Fibroblast of skin of abdomen (primary cell): ENCODE measurements at regions not wholly inside any gene's neighbourhood (a gene's known extent, or its start where the extent isn't known, plus 50 kb on each side); places are given as distances from the start of the nearest gene placed in this dataset.
"Not testable (repeated sequence)": the region's sequence is repeated elsewhere in the genome, so short reads cannot be mapped to it uniquely, and the experiment has no call there.

ENCODE experiments used
- DNase-seq: peaks from one replicate; pipeline ENCODE4 v3.0.0-alpha.2; 2013

- DNase-seq: no peak
These were observed 88.6 kb upstream of the ARID1B start for GRCh38 chr6:156688620-156688971.

- DNase-seq: peak; percentile 19
These were observed 89.2 kb upstream of the ARID1B start for GRCh38 chr6:156687789-156688619.

- peak; percentile 91 for DNase-seq
These were observed 90.0 kb upstream of the ARID1B start for GRCh38 chr6:156686995-156687788.

- DNase-seq: no peak
These were observed 90.7 kb upstream of the ARID1B start for GRCh38 chr6:156686301-156686994.

GRCh38 chr6:156685823-156686222 lies 91.4 kb upstream of the ARID1B start:
- no peak for DNase-seq

DNA sequence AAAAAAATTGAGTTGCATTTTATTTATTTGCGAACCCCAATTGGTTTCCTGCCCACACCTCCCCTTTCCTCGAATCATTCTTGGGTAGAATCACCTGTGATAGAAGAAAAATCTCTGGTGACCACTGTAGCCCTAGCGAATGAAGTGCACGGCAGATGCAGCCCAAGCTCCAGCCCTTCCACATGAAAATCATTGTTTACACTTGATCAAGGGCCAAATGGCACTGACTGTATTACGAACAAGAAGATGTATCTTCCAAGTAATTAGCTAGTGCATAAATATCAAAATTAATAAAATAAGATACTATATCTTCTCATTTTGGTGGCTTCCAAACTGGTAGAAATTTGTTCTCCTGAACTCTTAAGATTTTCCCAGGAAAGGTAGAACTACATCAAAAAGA lies 93.4 kb upstream of the ARID1B start:
- DNase-seq: no peak

GRCh38 chr6:156676721-156677120 lies 100.5 kb upstream of the ARID1B start:
- no peak for DNase-seq

- DNase-seq: no peak
These were observed 103.0 kb upstream of the ARID1B start for GRCh38 chr6:156674197-156674596.

DNA sequence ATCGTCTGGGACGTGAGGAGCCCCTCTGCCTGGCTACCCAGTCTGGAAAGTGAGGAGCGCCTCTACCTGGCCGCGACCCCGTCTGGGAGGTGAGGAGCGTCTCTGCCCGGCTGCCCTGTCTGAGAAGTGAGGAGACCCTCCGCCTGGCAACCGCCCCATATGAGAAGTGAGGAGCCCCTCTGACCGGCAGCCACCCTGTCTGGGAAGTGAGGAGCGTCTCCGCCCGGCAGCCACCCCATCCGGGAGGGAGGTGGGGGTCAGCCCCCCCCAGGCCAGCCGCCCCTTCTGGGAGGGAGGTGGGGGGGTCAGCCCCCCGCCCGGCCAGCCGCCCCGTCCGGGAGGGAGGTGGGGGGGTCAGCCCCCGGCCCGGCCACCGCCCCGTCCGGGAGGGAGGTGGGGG lies 107.1 kb upstream of the ARID1B start:
- not testable (repeated sequence) for DNase-seq

GRCh38 chr6:156662025-156662445 lies 115.1 kb upstream of the ARID1B start:
- peak; percentile 95 for DNase-seq

GRCh38 chr6:156660389-156660788 lies 116.8 kb upstream of the ARID1B start:
- DNase-seq: no peak

GRCh38 chr6:156659822-156660198 lies 117.4 kb upstream of the ARID1B start:
- no peak for DNase-seq

DNA sequence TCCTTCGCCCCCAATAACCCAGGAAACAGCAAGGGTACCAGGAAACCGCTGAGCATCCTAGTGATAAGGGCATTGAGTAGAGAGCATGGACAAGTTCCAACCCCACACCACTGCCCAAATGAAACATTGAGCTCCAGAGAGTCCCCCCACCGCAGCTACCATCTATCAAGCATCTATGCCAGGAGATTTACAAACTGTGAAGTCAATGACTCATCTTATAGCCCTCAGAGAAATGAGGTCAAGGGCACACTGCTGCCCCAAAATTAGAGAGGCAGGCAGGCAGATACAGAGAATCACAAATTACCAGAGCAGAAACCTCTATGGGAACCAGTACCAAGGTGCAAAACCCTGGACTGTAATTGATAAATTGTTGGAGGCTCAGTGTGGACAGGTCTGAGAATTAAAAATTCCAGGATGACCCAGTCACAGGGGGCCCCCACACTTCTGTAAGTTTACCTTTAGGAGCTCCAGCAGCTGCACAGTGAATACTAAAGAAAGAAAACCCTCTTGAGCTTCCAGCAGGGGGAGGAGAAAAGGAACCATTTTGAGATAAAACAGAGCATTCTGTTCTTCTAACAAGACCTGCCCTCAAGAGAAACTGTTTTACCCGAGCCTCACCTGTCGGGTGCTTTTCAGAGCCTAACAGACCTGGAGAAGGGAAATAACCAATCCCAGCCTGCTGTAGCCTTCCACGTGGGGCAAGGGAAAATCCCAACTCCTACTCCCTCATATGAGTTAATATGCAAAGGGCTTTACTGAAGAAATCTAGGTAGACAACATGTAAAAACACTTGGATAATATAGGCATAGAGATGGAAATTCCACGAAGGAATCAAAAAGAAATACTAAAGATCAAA lies 118.0 kb upstream of the ARID1B start:
- peak; percentile 20 for DNase-seq

DNA sequence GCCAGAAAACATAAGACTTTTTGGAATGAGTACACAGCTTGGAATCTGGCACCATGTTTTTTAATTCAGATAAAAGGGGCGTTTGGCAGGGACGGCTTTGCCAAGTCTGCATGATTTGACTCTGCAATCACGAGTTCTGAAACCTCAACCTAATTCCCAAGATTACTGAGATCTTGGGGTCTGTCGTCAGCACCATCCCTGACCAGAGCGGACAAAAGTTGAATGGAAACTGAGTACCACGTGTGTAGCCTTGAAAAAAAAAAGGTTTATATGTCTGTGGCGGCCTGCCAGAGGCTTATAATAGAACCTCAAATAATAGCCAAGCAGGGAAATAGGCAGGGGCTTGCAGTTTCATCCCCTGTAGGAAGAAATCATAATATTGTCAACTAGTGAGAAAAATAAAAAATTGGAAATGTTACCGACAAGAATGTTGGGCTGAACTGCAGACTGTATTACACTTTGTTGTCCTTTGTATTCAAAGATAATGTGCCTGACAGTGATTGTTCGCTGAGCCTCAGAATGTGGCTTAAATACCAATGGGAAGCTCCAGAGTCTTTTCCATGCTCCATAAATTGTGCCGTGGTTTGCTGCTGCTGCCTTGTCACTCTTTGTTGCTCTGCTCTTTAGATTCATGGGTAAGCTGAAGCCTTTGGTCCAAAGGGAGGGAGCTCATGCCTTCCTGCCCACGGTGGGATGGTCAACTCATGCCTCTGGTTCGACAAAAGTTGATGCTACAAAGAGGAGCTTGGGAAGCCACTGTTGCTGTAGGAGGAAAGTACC lies 118.8 kb upstream of the ARID1B start:
- peak; percentile 91 for DNase-seq

- DNase-seq: no peak
These were observed 119.9 kb upstream of the ARID1B start for GRCh38 chr6:156657296-156657695.

- DNase-seq: no peak
These were observed 122.0 kb upstream of the ARID1B start for GRCh38 chr6:156654919-156655918.

DNA sequence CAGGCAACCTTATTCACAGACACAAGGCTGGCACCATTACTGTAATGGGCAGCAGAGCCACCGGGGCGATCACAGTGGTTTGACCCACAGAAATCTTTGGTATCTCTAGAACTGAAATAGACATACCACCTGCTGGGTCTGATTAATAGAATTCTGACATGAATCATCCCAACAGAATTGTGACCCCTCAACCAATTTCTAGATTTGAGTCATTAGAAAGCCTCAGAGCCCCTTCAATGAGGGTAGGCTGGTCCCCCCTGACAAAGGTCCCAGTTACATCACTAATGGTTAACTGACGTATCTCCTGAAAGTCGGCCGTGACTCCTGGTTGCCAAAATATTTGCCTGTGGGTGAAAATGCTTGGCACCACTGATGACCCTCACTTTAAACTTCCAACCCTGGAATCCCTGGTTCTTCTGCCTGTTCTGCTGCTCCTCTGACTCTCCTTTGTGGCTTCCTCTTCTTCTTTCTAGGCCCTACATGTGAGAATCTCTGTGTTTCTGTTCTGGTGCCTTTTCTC lies 124.9 kb upstream of the ARID1B start:
- DNase-seq: no peak

DNA sequence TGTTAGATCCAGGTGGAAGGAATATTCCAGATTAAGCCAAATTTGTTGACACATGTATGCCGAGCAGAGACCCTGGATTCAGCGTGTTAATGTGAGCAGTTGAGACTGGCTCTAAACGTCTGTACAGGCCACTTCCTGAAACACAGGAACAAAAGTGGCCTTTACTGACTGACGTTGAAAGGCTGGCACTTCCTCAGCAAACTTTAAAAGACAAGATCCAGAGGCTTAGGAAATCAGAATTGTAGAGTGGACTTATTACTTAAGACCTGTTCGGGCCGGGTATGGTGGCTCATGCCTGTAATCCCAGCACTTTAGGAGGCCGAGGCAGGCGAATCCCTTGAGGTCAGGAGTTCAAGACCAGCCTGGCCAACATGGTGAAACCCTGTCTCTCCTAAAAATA lies 125.7 kb upstream of the ARID1B start:
- no peak for DNase-seq

GRCh38 chr6:156650896-156651390 lies 126.2 kb upstream of the ARID1B start:
- no peak for DNase-seq

GRCh38 chr6:156648616-156649015 lies 128.6 kb upstream of the ARID1B start:
- DNase-seq: no peak
